Nephron progenitor cell (in vitro differentiated cells): ENCODE measurements at regions not wholly inside any gene's neighbourhood (a gene's known extent, or its start where the extent isn't known, plus 50 kb on each side); places are given as distances from the start of the nearest gene placed in this dataset.

ENCODE experiments used
- DNase-seq: peaks from one replicate; pipeline ENCODE4 v3.0.0; 2021
- H3K27ac Mint-ChIP-seq: 2 replicates; pipeline ENCODE4 v1.8.0; 2021; ENCODE audit warnings: mild to moderate bottlenecking, moderate library complexity, mixed read lengths
- H3K27me3 Mint-ChIP-seq: 2 replicates; pipeline ENCODE4 v1.8.0; 2021; ENCODE audit warnings: mild to moderate bottlenecking, low read depth, mixed read lengths; ENCODE audit not compliant: poor library complexity
- H3K36me3 Mint-ChIP-seq: 2 replicates; pipeline ENCODE4 v1.8.0; 2021; ENCODE audit warnings: low read depth, mixed read lengths
- H3K4me1 Mint-ChIP-seq: 2 replicates; pipeline ENCODE4 v1.8.0; 2021; ENCODE audit warnings: mixed read lengths
- H3K4me3 Mint-ChIP-seq: 2 replicates; pipeline ENCODE4 v1.8.0; 2021; ENCODE audit warnings: mild to moderate bottlenecking, moderate library complexity, mixed read lengths
- H3K9me3 Mint-ChIP-seq: 2 replicates; pipeline ENCODE4 v1.8.0; 2021; ENCODE audit warnings: mild to moderate bottlenecking, moderate library complexity, mixed read lengths
- CTCF ChIP-seq: fragments of 200-600 bp; sonication (generic); IDR thresholded peaks from 2 replicates; pipeline ENCODE4 v1.5.0; 2021; ENCODE audit warnings: antibody characterized with exemption

GRCh38 chr5:100175346-100175745 is 359.8 kb upstream of the FAM174A start:
- Mint-ChIP-seq H3K27ac (no peak overlapping the region), H3K27me3 (peaks cover 3% of the 10 kb centered on the region), H3K4me3 (no peak overlapping the region), H3K9me3 (no peaks in the 10 kb centered on the region), H3K36me3 (no peaks in the 10 kb centered on the region), H3K4me1 (no peaks in the 10 kb centered on the region)
- no peak for DNase-seq
- no peak for TF ChIP-seq CTCF

- DNase-seq, result no peak
- peaks cover 6% of the 10 kb centered on the region for H3K4me1 Mint-ChIP-seq
- peaks cover 25% of the 10 kb centered on the region for H3K9me3 Mint-ChIP-seq
- no peaks in the 10 kb centered on the region for H3K27me3 Mint-ChIP-seq
- no peak overlapping the region for H3K4me3 Mint-ChIP-seq
- H3K36me3 Mint-ChIP-seq, result peaks cover 5% of the 10 kb centered on the region
- no peak overlapping the region for H3K27ac Mint-ChIP-seq
- no peak for TF ChIP-seq CTCF
Observed at GRCh38 chr5:100165309-100165708, 369.9 kb upstream of the FAM174A start.

- H3K36me3 Mint-ChIP-seq, result peaks cover 5% of the 10 kb centered on the region
Observed at GRCh38 chr5:100161868-100162267, 373.3 kb upstream of the FAM174A start.

GRCh38 chr5:100157066-100157465 is 378.1 kb upstream of the FAM174A start:
- H3K27me3 Mint-ChIP-seq, result no peaks in the 10 kb centered on the region
- no peak overlapping the region for H3K27ac Mint-ChIP-seq
- no peak overlapping the region for H3K4me3 Mint-ChIP-seq
- no peak for DNase-seq
- peaks cover 8% of the 10 kb centered on the region for H3K9me3 Mint-ChIP-seq
- H3K4me1 Mint-ChIP-seq, result no peaks in the 10 kb centered on the region
- TF ChIP-seq CTCF, result no peak
- peaks cover 5% of the 10 kb centered on the region for H3K36me3 Mint-ChIP-seq

More at GRCh38 chr5:100161868-100162267, 373.3 kb upstream of the FAM174A start:
- Mint-ChIP-seq H3K9me3 (peaks cover 25% of the 10 kb centered on the region), H3K27ac (no peak overlapping the region), H3K4me3 (no peak overlapping the region), H3K27me3 (no peaks in the 10 kb centered on the region), H3K4me1 (no peaks in the 10 kb centered on the region)
- no peak for TF ChIP-seq CTCF
- DNase-seq, result no peak

GRCh38 chr5:100148239-100148638 is 386.9 kb upstream of the FAM174A start:
- Mint-ChIP-seq H3K36me3 (no peaks in the 10 kb centered on the region), H3K27me3 (no peaks in the 10 kb centered on the region), H3K4me1 (no peaks in the 10 kb centered on the region), H3K4me3 (no peak overlapping the region), H3K9me3 (no peaks in the 10 kb centered on the region), H3K27ac (no peak overlapping the region)
- no peak for DNase-seq
- TF ChIP-seq CTCF, result no peak

- Mint-ChIP-seq H3K36me3 (no peaks in the 10 kb centered on the region), H3K9me3 (no peaks in the 10 kb centered on the region), H3K27ac (no peak overlapping the region), H3K4me3 (no peak overlapping the region), H3K27me3 (peaks cover 5% of the 10 kb centered on the region), H3K4me1 (no peaks in the 10 kb centered on the region)
- DNase-seq, result no peak
- no peak for TF ChIP-seq CTCF
Observed at GRCh38 chr5:100142607-100143006, 392.6 kb upstream of the FAM174A start.
